ENCODE measurements at regions not wholly inside any gene's neighbourhood (a gene's known extent, or its start where the extent isn't known, plus 50 kb on each side); places are given as distances from the start of the nearest gene placed in this dataset.

DNA sequence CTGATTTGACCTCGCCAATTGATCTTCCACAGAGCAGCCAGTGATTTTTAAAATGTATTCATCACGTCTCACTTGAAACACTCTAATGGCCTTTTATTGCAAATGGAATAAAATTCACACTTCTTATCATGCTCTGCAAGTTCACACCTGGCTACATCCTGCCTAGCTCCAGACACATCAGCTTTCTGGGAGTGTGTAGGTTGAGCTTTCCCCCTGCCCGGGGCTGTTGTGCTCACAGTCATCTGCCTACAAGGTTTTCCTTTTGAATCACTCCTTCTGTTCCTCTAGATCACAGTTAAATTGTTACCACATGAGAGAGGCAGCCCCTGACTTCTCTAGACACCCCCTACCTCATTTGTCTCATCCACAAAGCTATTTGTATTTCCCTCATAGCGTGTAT lies 674.5 kb downstream of the PRELID2 start:
- no peaks in the 10 kb centered on the region for H3K27me3 ChIP-seq (ENCODE audit: control insufficient read depth, insufficient read depth, low read length)
- TF ChIP-seq REST (IDR thresholded peaks at IDR 0.05; ENCODE audit: insufficient read depth in 1 of 2, low read depth in 2 of 2, low read length in 1 of 2) (no peak), SIN3A (IDR thresholded peaks at IDR 0.05; ENCODE audit: borderline replicate concordance, insufficient read depth, low read depth, low read length) (no peak), TCF7L2 (IDR thresholded peaks at IDR 0.05; ENCODE audit: low read depth, low read length) (no peak), CTCF (IDR thresholded peaks at IDR 0.05) (no peak), POLR2AphosphoS5 (IDR thresholded peaks at IDR 0.05; ENCODE audit: low read depth, low read length) (no peak)
- intact Hi-C loops (cut with micrococcal nuclease; ENCODE audit: unreplicated experiment) (no loop called here), in situ Hi-C loops (cut with HindIII; ENCODE audit: low pct_unique_long_range_greater_than_20kb, low sequenced_read_pairs) (no loop called here)
- no peak overlapping the region for H3K27ac ChIP-seq (ENCODE audit: low read length)
- DNase-seq (ENCODE audit: low read depth, low spot score): no peak
- no TSS peak for BruUV-seq (replicated peaks)
- H3K4me1 ChIP-seq (ENCODE audit: control insufficient read depth, insufficient read depth, low read length): no peaks in the 10 kb centered on the region
- H3K9me3 ChIP-seq (ENCODE audit: control insufficient read depth, insufficient read depth, low read depth, low read length): no peaks in the 10 kb centered on the region
- H3K36me3 ChIP-seq (ENCODE audit: control insufficient read depth, insufficient read depth, low read length): no peaks in the 10 kb centered on the region
- CTCF ChIA-PET: no interaction called here
- POLR2A ChIA-PET: no interaction called here
- no peak overlapping the region for H3K4me3 ChIP-seq (ENCODE audit: low read depth in 2 of 2, low read length in 2 of 2)
- no peak for ATAC-seq

- in situ Hi-C loops (cut with HindIII; ENCODE audit: low pct_unique_long_range_greater_than_20kb, low sequenced_read_pairs) (no loop called here), intact Hi-C loops (cut with micrococcal nuclease; ENCODE audit: unreplicated experiment) (no loop called here)
- DNase-seq (ENCODE audit: low read depth, low spot score) (no peak), ATAC-seq (no peak)
- TF ChIP-seq REST (IDR thresholded peaks at IDR 0.05; ENCODE audit: insufficient read depth in 1 of 2, low read depth in 2 of 2, low read length in 1 of 2) (no peak), SIN3A (IDR thresholded peaks at IDR 0.05; ENCODE audit: borderline replicate concordance, insufficient read depth, low read depth, low read length) (no peak), POLR2AphosphoS5 (IDR thresholded peaks at IDR 0.05; ENCODE audit: low read depth, low read length) (no peak), TCF7L2 (IDR thresholded peaks at IDR 0.05; ENCODE audit: low read depth, low read length) (no peak), CTCF (IDR thresholded peaks at IDR 0.05) (no peak)
- no TSS peak for BruUV-seq (replicated peaks)
- ChIA-PET CTCF (no interaction called here), POLR2A (no interaction called here)
- no peak overlapping the region for H3K27ac ChIP-seq (ENCODE audit: low read length)
- H3K4me1 ChIP-seq (ENCODE audit: control insufficient read depth, insufficient read depth, low read length): no peaks in the 10 kb centered on the region
- H3K4me3 ChIP-seq (ENCODE audit: low read depth in 2 of 2, low read length in 2 of 2): no peak overlapping the region
- no peaks in the 10 kb centered on the region for H3K36me3 ChIP-seq (ENCODE audit: control insufficient read depth, insufficient read depth, low read length)
- H3K27me3 ChIP-seq (ENCODE audit: control insufficient read depth, insufficient read depth, low read length): no peaks in the 10 kb centered on the region
- H3K9me3 ChIP-seq (ENCODE audit: control insufficient read depth, insufficient read depth, low read depth, low read length): no peaks in the 10 kb centered on the region
Measured at GRCh38 chr5:145158730-145159129, 676.4 kb downstream of the PRELID2 start.
